CD4-positive, alpha-beta T cell (primary cell): ENCODE measurements at regions not wholly inside any gene's neighbourhood (a gene's known extent, or its start where the extent isn't known, plus 50 kb on each side); places are given as distances from the start of the nearest gene placed in this dataset.

ENCODE experiments used
- ATAC-seq: fragments of 200-7000 bp; cut with Tn5 transposase; one replicate; pipeline ENCODE4 v1.10.0; 2022; ENCODE audit warnings: mild to moderate bottlenecking; ENCODE audit not compliant: poor library complexity
- CTCF ChIA-PET: fragments of 350-600 bp; sonication (Branson Sonifier 250); formaldehyde crosslinking; loops from one replicate; lab custom pipeline; 2021; ENCODE audit warnings: antibody characterized with exemption, inconsistent platforms; lab: Charles Lee
- POLR2A ChIA-PET: fragments of 350-600 bp; sonication (Branson Sonifier 250); formaldehyde crosslinking; loops from one replicate; lab custom pipeline; 2021; ENCODE audit warnings: antibody characterized with exemption, inconsistent platforms; lab: Charles Lee
- DNase-seq, 14 experiments: peaks; one replicate each; pipeline ENCODE4 v3.0.0-alpha.2; 2013 to 2020; ENCODE audit warnings: mixed read lengths in 2 of 14
- H3K27ac ChIP-seq, 2 donors: one replicate each; pipeline versions ENCODE4 v1.5.1 to v1.7.0; 2013; ENCODE audit warnings: low read length in 2 of 2, low read depth in 1 of 2, mild to moderate bottlenecking in 1 of 2
- H3K27me3 ChIP-seq, 2 experiments: 1 replicate in 1 of 2; 2 replicates in 1 of 2; pipeline versions ENCODE4 v1.6.1 to v1.7.0; 2013; ENCODE audit warnings: low read length in 2 of 2, control low read depth in 1 of 2, mild to moderate bottlenecking in 1 of 2, moderate library complexity in 1 of 2; ENCODE audit not compliant: insufficient read depth in 2 of 2, control insufficient read depth in 1 of 2
- H3K36me3 ChIP-seq: one replicate; pipeline ENCODE4 v1.6.1; 2013; ENCODE audit warnings: low read length, control low read depth; ENCODE audit not compliant: insufficient read depth
- H3K4me1 ChIP-seq: one replicate; pipeline ENCODE4 v1.6.1; 2013; ENCODE audit warnings: low read length, control low read depth; ENCODE audit not compliant: insufficient read depth
- H3K4me3 ChIP-seq: one replicate; pipeline ENCODE4 v1.5.1; 2013; ENCODE audit warnings: mild to moderate bottlenecking, low read length, moderate library complexity
- H3K9me3 ChIP-seq, 2 experiments: 1 replicate in 1 of 2; 2 replicates in 1 of 2; pipeline versions ENCODE4 v1.6.1 to v1.7.0; 2013; ENCODE audit warnings: low read length in 2 of 2, mild to moderate bottlenecking in 2 of 2, control low read depth in 1 of 2, moderate library complexity in 1 of 2; ENCODE audit not compliant: control insufficient read depth in 1 of 2, insufficient read depth in 1 of 2
- H3K27ac Mint-ChIP-seq: one replicate; pipeline ENCODE4 v1.8.0; 2020; ENCODE audit warnings: mixed read lengths
- H3K27me3 Mint-ChIP-seq: one replicate; pipeline ENCODE4 v1.8.0; 2021; ENCODE audit warnings: mixed read lengths
- H3K36me3 Mint-ChIP-seq: one replicate; pipeline ENCODE4 v1.8.0; 2021; ENCODE audit warnings: low read depth, mixed read lengths
- H3K4me1 Mint-ChIP-seq: one replicate; pipeline ENCODE4 v1.8.0; 2021; ENCODE audit warnings: low read depth, mixed read lengths
- H3K4me3 Mint-ChIP-seq: one replicate; pipeline ENCODE4 v1.8.0; 2020; ENCODE audit warnings: mild to moderate bottlenecking, mixed read lengths
- H3K9me3 Mint-ChIP-seq: one replicate; pipeline ENCODE4 v1.8.0; 2020; ENCODE audit warnings: mixed read lengths
- CTCF ChIP-seq: fragments of 200-600 bp; IDR thresholded peaks from one replicate; pipeline ENCODE4 v1.8.0; 2022; ENCODE audit warnings: antibody characterized with exemption, mild to moderate bottlenecking
- intact Hi-C, 2 experiments: fragments of 100-400 bp; cut with DNase I in 1 of 2; cut with micrococcal nuclease in 1 of 2; formaldehyde crosslinking; loops; one replicate each; pipeline versions ENCODE4 v1.15.1 to v1.9.0; 2023 to 2025; cut with DNase I, micrococcal nuclease

- POLR2A ChIA-PET = no interaction called here
- no peaks in the 10 kb centered on the region for H3K4me1 Mint-ChIP-seq
- Histone ChIP-seq H3K27ac (no peak overlapping the region), H3K9me3 (no peaks in the 10 kb centered on the region), H3K4me1 (no peaks in the 10 kb centered on the region), H3K4me3 (no peak overlapping the region), H3K27me3 (no peaks in the 10 kb centered on the region), H3K36me3 (no peaks in the 10 kb centered on the region)
- intact Hi-C loops = no loop called here
- H3K9me3 Mint-ChIP-seq = peaks cover 10% of the 10 kb centered on the region
- ATAC-seq (no peak), DNase-seq (no peak)
- H3K4me3 Mint-ChIP-seq = no peak overlapping the region
- H3K27ac Mint-ChIP-seq = no peak overlapping the region
- TF ChIP-seq CTCF = no peak
- CTCF ChIA-PET = no interaction called here
- H3K36me3 Mint-ChIP-seq = no peaks in the 10 kb centered on the region
- H3K27me3 Mint-ChIP-seq = no peaks in the 10 kb centered on the region
Measured at GRCh38 chr21:27261676-27262075, 294.8 kb upstream of the ADAMTS5 start.

DNA sequence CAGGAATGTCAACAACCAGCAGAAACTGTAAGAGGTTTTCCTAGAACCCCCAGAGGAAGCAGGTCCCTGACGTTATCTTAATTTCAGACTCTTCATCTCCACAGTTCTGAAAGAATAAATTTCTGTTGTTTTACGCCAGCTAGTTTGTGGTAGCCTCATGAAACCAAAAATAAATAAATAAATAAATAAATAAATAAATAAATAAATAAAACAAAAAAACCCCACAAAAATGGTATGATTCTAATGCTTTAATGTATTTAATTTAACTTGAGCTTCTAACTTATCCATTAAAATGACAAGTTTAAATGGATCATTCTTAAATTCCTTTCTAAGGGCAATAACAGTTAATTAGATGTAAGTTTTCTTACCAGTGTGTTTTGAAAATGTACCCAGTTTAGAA lies 293.8 kb upstream of the ADAMTS5 start:
- Mint-ChIP-seq H3K4me3 (no peak overlapping the region), H3K27ac (no peak overlapping the region), H3K36me3 (no peaks in the 10 kb centered on the region), H3K9me3 (peaks cover 10% of the 10 kb centered on the region), H3K4me1 (no peaks in the 10 kb centered on the region), H3K27me3 (no peaks in the 10 kb centered on the region)
- Histone ChIP-seq H3K4me3 (no peak overlapping the region), H3K27ac (no peak overlapping the region), H3K27me3 (no peaks in the 10 kb centered on the region), H3K36me3 (no peaks in the 10 kb centered on the region), H3K4me1 (no peaks in the 10 kb centered on the region), H3K9me3 (no peaks in the 10 kb centered on the region)
- intact Hi-C loops = no loop called here
- no peak for DNase-seq
- ChIA-PET CTCF (no interaction called here), POLR2A (no interaction called here)
- no peak for ATAC-seq
- no peak for TF ChIP-seq CTCF

- Histone ChIP-seq H3K4me1 (no peaks in the 10 kb centered on the region), H3K4me3 (no peak overlapping the region), H3K27ac (no peak overlapping the region), H3K9me3 (no peaks in the 10 kb centered on the region), H3K27me3 (no peaks in the 10 kb centered on the region), H3K36me3 (no peaks in the 10 kb centered on the region)
- no peaks in the 10 kb centered on the region for H3K36me3 Mint-ChIP-seq
- ChIA-PET CTCF (no interaction called here), POLR2A (no interaction called here)
- intact Hi-C loops = no loop called here
- H3K9me3 Mint-ChIP-seq = peaks cover 10% of the 10 kb centered on the region
- no peaks in the 10 kb centered on the region for H3K27me3 Mint-ChIP-seq
- no peak overlapping the region for H3K27ac Mint-ChIP-seq
- ATAC-seq (no peak), DNase-seq (no peak)
- no peaks in the 10 kb centered on the region for H3K4me1 Mint-ChIP-seq
- no peak for TF ChIP-seq CTCF
- H3K4me3 Mint-ChIP-seq = no peak overlapping the region
Measured at GRCh38 chr21:27258742-27259448, 292.0 kb upstream of the ADAMTS5 start.
